Activated T-cell treated with anti-CD3 and anti-CD28 coated beads, Interleukin-2, amount 50 U/mL, for 24 hours (primary cell): ENCODE measurements at regions not wholly inside any gene's neighbourhood (a gene's known extent, or its start where the extent isn't known, plus 50 kb on each side); places are given as distances from the start of the nearest gene placed in this dataset.

Experiments
- DNase-seq: peaks from one replicate; pipeline ENCODE4 v3.0.0-alpha.2; 2020
- H3K27ac Mint-ChIP-seq: 2 replicates; pipeline ENCODE4 v1.8.0; 2020; ENCODE audit warnings: mild to moderate bottlenecking, mixed read lengths
- H3K27me3 Mint-ChIP-seq: 2 replicates; pipeline ENCODE4 v1.8.0; 2020; ENCODE audit warnings: mixed read lengths
- H3K36me3 Mint-ChIP-seq: 2 replicates; pipeline ENCODE4 v1.8.0; 2020; ENCODE audit warnings: low read depth, mixed read lengths
- H3K4me1 Mint-ChIP-seq: 2 replicates; pipeline ENCODE4 v1.8.0; 2020; ENCODE audit warnings: low read depth, mixed read lengths
- H3K4me3 Mint-ChIP-seq: 2 replicates; pipeline ENCODE4 v1.8.0; 2020; ENCODE audit warnings: mild to moderate bottlenecking, moderate library complexity, mixed read lengths
- H3K9me3 Mint-ChIP-seq: 2 replicates; pipeline ENCODE4 v1.8.0; 2020; ENCODE audit warnings: mixed read lengths

DNA sequence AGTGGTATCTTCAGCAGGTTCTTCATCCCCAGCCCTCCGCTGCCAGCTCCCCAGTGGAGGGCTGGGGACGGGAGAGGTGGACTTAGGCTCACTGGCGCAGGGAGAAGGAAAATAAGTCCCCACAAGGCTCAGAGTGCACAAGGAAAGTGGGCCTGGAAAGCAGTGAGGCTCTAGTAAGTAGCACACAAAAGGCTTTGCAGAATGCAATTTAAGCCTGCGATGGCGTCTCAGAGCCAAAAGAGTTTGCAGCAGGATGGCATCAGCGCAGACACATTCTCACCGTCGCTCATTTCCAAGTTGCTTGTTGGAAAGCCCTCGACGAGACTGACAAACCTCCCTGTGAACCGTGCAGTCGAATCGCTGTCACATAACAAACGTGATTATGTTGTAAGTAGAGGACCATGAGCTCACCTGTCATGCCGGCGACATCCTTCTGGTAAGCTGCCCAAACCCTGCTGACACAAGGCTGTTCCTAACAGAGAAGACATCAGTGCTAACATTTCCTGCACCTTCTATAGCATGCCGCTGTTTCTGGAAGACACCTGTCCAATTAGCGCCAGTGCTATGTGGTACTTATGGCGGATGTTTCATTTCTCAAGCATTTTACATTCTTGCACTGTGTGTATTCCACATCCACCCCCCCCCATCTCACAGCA lies 98.3 kb upstream of the NPVF start:
- Mint-ChIP-seq H3K9me3 (no peaks in the 10 kb centered on the region), H3K27ac (no peak overlapping the region), H3K4me1 (no peaks in the 10 kb centered on the region), H3K27me3 (peaks cover 11% of the 10 kb centered on the region), H3K4me3 (no peak overlapping the region), H3K36me3 (no peaks in the 10 kb centered on the region)
- no peak for DNase-seq

DNA sequence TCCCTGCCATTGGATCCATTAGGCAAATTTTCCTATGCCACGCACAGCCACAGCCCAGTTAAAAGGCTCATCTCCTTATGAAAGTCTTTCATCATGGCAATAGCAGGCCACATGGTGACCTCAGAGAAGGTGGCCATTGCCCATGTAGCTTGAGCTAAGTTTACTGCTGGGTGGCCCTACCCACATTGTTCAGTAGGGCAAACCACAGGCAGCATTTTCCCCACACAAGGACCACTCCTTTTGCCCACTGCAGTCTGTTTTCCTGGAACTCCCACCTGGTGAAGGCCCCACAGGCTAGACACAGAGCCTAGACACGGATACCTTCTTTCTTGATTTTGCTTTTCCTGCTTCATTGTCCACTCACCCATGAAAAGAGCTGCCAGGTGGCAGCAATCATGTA lies 101.5 kb upstream of the NPVF start:
- DNase-seq, result no peak
- Mint-ChIP-seq H3K27ac (no peak overlapping the region), H3K4me3 (no peak overlapping the region), H3K4me1 (no peaks in the 10 kb centered on the region), H3K27me3 (peaks cover under 1% of the 10 kb centered on the region), H3K36me3 (no peaks in the 10 kb centered on the region), H3K9me3 (no peaks in the 10 kb centered on the region)

DNA sequence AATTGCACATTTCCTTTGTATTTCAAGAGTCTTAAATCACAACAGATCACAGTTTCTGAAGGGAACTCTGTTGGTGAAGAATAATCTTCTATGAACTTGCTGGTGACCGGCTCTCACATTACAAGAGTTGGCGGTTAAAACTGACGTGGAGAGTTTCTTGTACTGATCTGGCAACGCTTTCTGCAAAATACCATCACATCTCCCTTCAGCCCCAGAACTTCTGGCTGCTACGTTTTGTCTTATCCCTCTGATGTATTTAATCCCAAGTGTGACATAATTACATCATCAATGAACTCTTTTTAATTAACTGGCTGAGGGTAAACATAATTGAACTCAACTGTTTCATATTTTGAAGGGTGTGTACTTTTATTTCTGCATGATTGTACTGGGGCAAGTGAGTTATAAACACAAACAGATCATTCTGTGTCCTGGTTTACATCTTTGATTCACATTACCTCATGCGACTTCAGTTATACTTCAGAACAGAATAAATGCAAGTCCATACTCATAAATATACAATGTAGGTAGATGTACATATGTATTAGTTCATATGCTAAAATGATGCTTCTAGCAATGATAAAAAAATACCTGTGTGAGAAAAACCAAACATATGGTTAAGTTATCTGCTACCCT lies 105.1 kb upstream of the NPVF start:
- H3K27ac Mint-ChIP-seq, result no peak overlapping the region
- H3K27me3 Mint-ChIP-seq, result peaks cover 3% of the 10 kb centered on the region
- H3K36me3 Mint-ChIP-seq, result no peaks in the 10 kb centered on the region
- H3K9me3 Mint-ChIP-seq, result no peaks in the 10 kb centered on the region
- H3K4me3 Mint-ChIP-seq, result no peak overlapping the region
- H3K4me1 Mint-ChIP-seq, result no peaks in the 10 kb centered on the region
- no peak for DNase-seq

GRCh38 chr7:25347360-25348066 lies 119.2 kb upstream of the NPVF start:
- H3K36me3 Mint-ChIP-seq, result no peaks in the 10 kb centered on the region
- H3K9me3 Mint-ChIP-seq, result no peaks in the 10 kb centered on the region
- H3K4me3 Mint-ChIP-seq, result no peak overlapping the region
- no peak for DNase-seq
- H3K27me3 Mint-ChIP-seq, result peaks cover 7% of the 10 kb centered on the region
- H3K4me1 Mint-ChIP-seq, result no peaks in the 10 kb centered on the region
- no peak overlapping the region for H3K27ac Mint-ChIP-seq

DNA sequence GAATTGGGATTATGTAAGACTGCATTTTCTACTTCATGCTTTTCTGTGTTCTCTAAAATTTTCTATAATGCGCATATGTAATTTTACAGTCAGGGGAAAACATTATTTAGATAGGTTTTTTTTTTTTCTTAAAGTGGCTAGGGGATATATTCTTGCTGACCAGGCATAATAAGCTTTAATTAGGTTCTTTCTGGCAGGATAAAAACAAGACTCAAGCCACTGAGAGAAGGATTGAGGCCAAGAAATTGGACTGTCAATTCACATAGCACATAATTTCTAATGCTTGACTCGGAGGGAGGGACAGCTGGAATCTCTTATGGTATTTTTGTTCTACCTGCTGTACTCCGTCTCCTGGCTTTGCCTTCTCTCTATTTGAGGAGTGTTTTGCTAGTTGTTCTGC lies 119.8 kb upstream of the NPVF start:
- Mint-ChIP-seq H3K27ac (no peak overlapping the region), H3K9me3 (no peaks in the 10 kb centered on the region), H3K27me3 (peaks cover 7% of the 10 kb centered on the region), H3K4me1 (no peaks in the 10 kb centered on the region), H3K36me3 (no peaks in the 10 kb centered on the region), H3K4me3 (no peak overlapping the region)
- no peak for DNase-seq

DNA sequence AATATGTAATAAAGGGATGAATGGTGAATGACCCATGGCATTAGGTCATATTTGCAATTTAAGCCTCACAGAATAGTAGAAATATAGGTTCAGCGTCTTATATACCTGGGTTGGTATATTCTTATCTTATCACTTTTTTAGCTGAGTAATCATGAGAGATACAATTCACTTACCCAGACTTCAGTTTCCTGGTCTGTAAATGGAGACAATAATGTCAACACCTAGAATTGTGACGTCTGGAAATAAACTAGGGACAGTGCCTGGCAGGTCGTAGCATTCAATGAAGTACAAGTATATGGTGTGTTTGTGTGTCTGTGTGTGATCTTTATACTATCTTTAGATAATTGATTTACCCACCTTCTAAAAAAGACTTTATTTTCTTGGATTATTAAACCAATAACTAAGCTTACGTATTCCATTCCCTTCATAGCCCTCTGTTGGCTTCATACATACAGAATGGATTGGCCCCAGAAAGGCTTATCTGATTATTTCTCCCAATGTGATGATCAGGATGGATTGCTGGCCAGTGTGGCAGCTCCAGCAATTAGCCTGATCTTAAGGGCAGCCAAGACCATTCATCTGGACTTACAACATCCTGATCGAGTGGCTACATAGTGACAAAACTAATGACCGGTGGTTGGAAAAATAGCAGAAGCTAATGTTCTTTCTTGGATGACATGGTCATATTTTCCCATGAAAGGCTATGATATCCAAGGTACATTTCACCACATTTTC lies 121.2 kb upstream of the NPVF start:
- no peaks in the 10 kb centered on the region for H3K36me3 Mint-ChIP-seq
- peaks cover 7% of the 10 kb centered on the region for H3K27me3 Mint-ChIP-seq
- no peak overlapping the region for H3K4me3 Mint-ChIP-seq
- DNase-seq, result no peak
- no peaks in the 10 kb centered on the region for H3K9me3 Mint-ChIP-seq
- peaks cover 8% of the 10 kb centered on the region for H3K4me1 Mint-ChIP-seq
- H3K27ac Mint-ChIP-seq, result no peak overlapping the region

GRCh38 chr7:25350041-25350440 lies 121.8 kb upstream of the NPVF start:
- peaks cover 7% of the 10 kb centered on the region for H3K27me3 Mint-ChIP-seq
- no peak overlapping the region for H3K27ac Mint-ChIP-seq
- H3K9me3 Mint-ChIP-seq, result no peaks in the 10 kb centered on the region
- no peak for DNase-seq
- no peaks in the 10 kb centered on the region for H3K36me3 Mint-ChIP-seq
- H3K4me1 Mint-ChIP-seq, result peaks cover 8% of the 10 kb centered on the region
- H3K4me3 Mint-ChIP-seq, result no peak overlapping the region

GRCh38 chr7:25351761-25352160 lies 123.5 kb upstream of the NPVF start:
- Mint-ChIP-seq H3K4me3 (no peak overlapping the region), H3K36me3 (no peaks in the 10 kb centered on the region), H3K9me3 (no peaks in the 10 kb centered on the region), H3K4me1 (peaks cover 8% of the 10 kb centered on the region), H3K27ac (no peak overlapping the region), H3K27me3 (peaks cover 7% of the 10 kb centered on the region)
- DNase-seq, result no peak

DNA sequence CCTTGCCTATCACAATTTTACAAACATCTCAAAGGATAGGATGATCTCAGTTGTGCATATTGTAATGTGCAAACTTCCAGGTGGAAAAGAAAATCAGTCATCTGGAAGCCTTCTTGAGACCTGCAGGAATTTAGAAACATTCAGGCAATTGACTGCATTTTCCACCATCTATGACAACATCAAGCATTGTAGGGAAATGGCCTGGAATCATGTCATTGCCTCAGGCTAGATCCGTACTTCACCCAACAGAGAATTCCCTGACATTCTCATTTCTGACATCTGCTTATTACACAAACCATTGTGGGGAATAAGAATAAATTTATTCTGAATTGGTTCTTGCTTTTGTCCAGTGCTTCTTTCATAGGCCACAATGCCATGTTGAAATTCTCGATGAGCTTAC lies 124.9 kb upstream of the NPVF start:
- Mint-ChIP-seq H3K27me3 (peaks cover 3% of the 10 kb centered on the region), H3K36me3 (no peaks in the 10 kb centered on the region), H3K4me3 (no peak overlapping the region), H3K4me1 (peaks cover 8% of the 10 kb centered on the region), H3K9me3 (no peaks in the 10 kb centered on the region), H3K27ac (no peak overlapping the region)
- DNase-seq, result no peak

- Mint-ChIP-seq H3K27ac (no peak overlapping the region), H3K4me3 (no peak overlapping the region)
Measured at GRCh38 chr7:25353732-25354131, 125.4 kb upstream of the NPVF start.

GRCh38 chr7:25356534-25357151 lies 128.4 kb upstream of the NPVF start:
- Mint-ChIP-seq H3K4me3 (no peak overlapping the region), H3K9me3 (no peaks in the 10 kb centered on the region)

More at GRCh38 chr7:25353732-25354131, 125.4 kb upstream of the NPVF start:
- peaks cover 8% of the 10 kb centered on the region for H3K4me1 Mint-ChIP-seq
- no peaks in the 10 kb centered on the region for H3K36me3 Mint-ChIP-seq
- H3K27me3 Mint-ChIP-seq, result peaks cover 3% of the 10 kb centered on the region
- no peak for DNase-seq
- H3K9me3 Mint-ChIP-seq, result no peaks in the 10 kb centered on the region

DNA sequence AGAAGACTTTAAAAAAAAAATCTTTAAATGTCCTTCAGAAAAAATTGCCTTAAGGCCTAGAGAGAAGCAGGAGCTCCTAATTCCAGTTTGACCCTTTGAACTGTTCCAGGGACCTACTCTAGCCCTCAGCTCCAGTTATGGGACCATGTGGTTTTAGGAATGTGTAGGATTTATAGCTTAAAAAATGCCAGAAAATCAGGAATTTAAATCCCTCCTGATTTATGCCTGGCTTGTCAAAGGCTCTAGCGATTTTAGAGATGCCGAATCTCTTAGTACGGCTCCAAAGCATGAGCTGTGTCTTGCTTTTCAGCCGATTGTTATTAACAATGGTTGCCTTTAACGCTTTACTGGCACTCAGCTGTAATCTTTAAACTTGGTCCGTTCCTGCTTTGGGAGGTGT lies 130.6 kb upstream of the NPVF start:
- no peaks in the 10 kb centered on the region for H3K9me3 Mint-ChIP-seq
- no peak overlapping the region for H3K4me3 Mint-ChIP-seq
- H3K27me3 Mint-ChIP-seq, result peaks cover 2% of the 10 kb centered on the region
- H3K36me3 Mint-ChIP-seq, result no peaks in the 10 kb centered on the region
- no peak overlapping the region for H3K27ac Mint-ChIP-seq
- peaks cover 10% of the 10 kb centered on the region for H3K4me1 Mint-ChIP-seq
- no peak for DNase-seq

More at GRCh38 chr7:25356534-25357151, 128.4 kb upstream of the NPVF start:
- H3K36me3 Mint-ChIP-seq, result no peaks in the 10 kb centered on the region
- DNase-seq, result no peak
- peaks cover 2% of the 10 kb centered on the region for H3K27me3 Mint-ChIP-seq
- peaks cover 12% of the 10 kb centered on the region for H3K4me1 Mint-ChIP-seq
- H3K27ac Mint-ChIP-seq, result no peak overlapping the region

GRCh38 chr7:25359471-25360059 lies 131.3 kb upstream of the NPVF start:
- H3K27me3 Mint-ChIP-seq, result peaks cover 2% of the 10 kb centered on the region
- no peaks in the 10 kb centered on the region for H3K36me3 Mint-ChIP-seq
- H3K9me3 Mint-ChIP-seq, result no peaks in the 10 kb centered on the region
- DNase-seq, result no peak
- peaks cover 4% of the 10 kb centered on the region for H3K4me1 Mint-ChIP-seq
- no peak overlapping the region for H3K4me3 Mint-ChIP-seq
- no peak overlapping the region for H3K27ac Mint-ChIP-seq

GRCh38 chr7:25360451-25360850 lies 132.2 kb upstream of the NPVF start:
- no peaks in the 10 kb centered on the region for H3K9me3 Mint-ChIP-seq
- peaks cover 4% of the 10 kb centered on the region for H3K4me1 Mint-ChIP-seq
- no peak for DNase-seq
- no peak overlapping the region for H3K27ac Mint-ChIP-seq
- peaks cover 2% of the 10 kb centered on the region for H3K27me3 Mint-ChIP-seq
- no peak overlapping the region for H3K4me3 Mint-ChIP-seq
- H3K36me3 Mint-ChIP-seq, result no peaks in the 10 kb centered on the region
